Hematopoietic multipotent progenitor cell treated with erythropoietin and hydrocortisone succinate and interleukin-3 and kit ligand, for 4 days (in vitro differentiated cells): ENCODE measurements at regions not wholly inside any gene's neighbourhood (a gene's known extent, or its start where the extent isn't known, plus 50 kb on each side); places are given as distances from the start of the nearest gene placed in this dataset.
"Not testable (repeated sequence)": the region's sequence is repeated elsewhere in the genome, so short reads cannot be mapped to it uniquely, and the experiment has no call there.

Source experiments
- DNase-seq: peaks from one replicate; pipeline ENCODE4 v3.0.0-alpha.2; 2015

- DNase-seq: no peak
Observed at GRCh38 chr15:31606931-31607497, 280.4 kb downstream of the KLF13 start.

- no peak for DNase-seq
Observed at GRCh38 chr15:31607656-31608055, 281.0 kb downstream of the KLF13 start.

- DNase-seq: peak; percentile 11
Observed at GRCh38 chr15:31609258-31609681, 282.6 kb downstream of the KLF13 start.

GRCh38 chr15:31609906-31610305, 283.3 kb downstream of the KLF13 start:
- DNase-seq: peak; percentile 68

GRCh38 chr15:31615643-31616415, 289.2 kb downstream of the KLF13 start:
- no peak for DNase-seq

- DNase-seq: not testable (repeated sequence)
Observed at GRCh38 chr15:31623297-31623696, 296.7 kb downstream of the KLF13 start.

- not testable (repeated sequence) for DNase-seq
Observed at GRCh38 chr15:31624115-31624514, 297.5 kb downstream of the KLF13 start.

- not testable (repeated sequence) for DNase-seq
Observed at GRCh38 chr15:31635715-31636114, 309.1 kb downstream of the KLF13 start.

- DNase-seq: peak; percentile 18
Observed at GRCh38 chr15:31636911-31637310, 310.3 kb downstream of the KLF13 start.

- DNase-seq: not testable (repeated sequence)
Observed at GRCh38 chr15:31643955-31644354, 317.3 kb downstream of the KLF13 start.

- not testable (repeated sequence) for DNase-seq
Observed at GRCh38 chr15:31644761-31645160, 318.1 kb downstream of the KLF13 start.

- DNase-seq: not testable (repeated sequence)
Observed at GRCh38 chr15:31647337-31647826, 320.7 kb downstream of the KLF13 start.

GRCh38 chr15:31649634-31650033, 323.0 kb downstream of the KLF13 start:
- DNase-seq: not testable (repeated sequence)

GRCh38 chr15:31650055-31650701, 323.5 kb downstream of the KLF13 start:
- DNase-seq: not testable (repeated sequence)

- not testable (repeated sequence) for DNase-seq
Observed at GRCh38 chr15:31656915-31657314, 330.3 kb downstream of the KLF13 start.

GRCh38 chr15:31660816-31661215, 334.2 kb downstream of the KLF13 start:
- DNase-seq: no peak

GRCh38 chr15:31665732-31666131, 339.1 kb downstream of the KLF13 start:
- not testable (repeated sequence) for DNase-seq

GRCh38 chr15:31669158-31669908, 342.7 kb downstream of the KLF13 start:
- DNase-seq: not testable (repeated sequence)

GRCh38 chr15:31673263-31673662, 346.6 kb downstream of the KLF13 start:
- not testable (repeated sequence) for DNase-seq

GRCh38 chr15:31681529-31682259, 348.6 kb upstream of the CHRNA7 start:
- DNase-seq: not testable (repeated sequence)

- DNase-seq: not testable (repeated sequence)
Observed at GRCh38 chr15:31687088-31687487, 343.2 kb upstream of the CHRNA7 start.

- DNase-seq: not testable (repeated sequence)
Observed at GRCh38 chr15:31696509-31696908, 333.8 kb upstream of the CHRNA7 start.
